ENCODE measurements at regions not wholly inside any gene's neighbourhood (a gene's known extent, or its start where the extent isn't known, plus 50 kb on each side); places are given as distances from the start of the nearest gene placed in this dataset.

- H3K4me3 ChIP-seq (ENCODE audit: low read depth, low read length) = no peak overlapping the region
- TF ChIP-seq CTCF (IDR thresholded peaks at IDR 0.05; ENCODE audit: borderline replicate concordance, insufficient read depth, low read depth, low read length) = no peak
These were observed 125.5 kb upstream of the RAI14 start for GRCh38 chr5:34530637-34531036.

DNA sequence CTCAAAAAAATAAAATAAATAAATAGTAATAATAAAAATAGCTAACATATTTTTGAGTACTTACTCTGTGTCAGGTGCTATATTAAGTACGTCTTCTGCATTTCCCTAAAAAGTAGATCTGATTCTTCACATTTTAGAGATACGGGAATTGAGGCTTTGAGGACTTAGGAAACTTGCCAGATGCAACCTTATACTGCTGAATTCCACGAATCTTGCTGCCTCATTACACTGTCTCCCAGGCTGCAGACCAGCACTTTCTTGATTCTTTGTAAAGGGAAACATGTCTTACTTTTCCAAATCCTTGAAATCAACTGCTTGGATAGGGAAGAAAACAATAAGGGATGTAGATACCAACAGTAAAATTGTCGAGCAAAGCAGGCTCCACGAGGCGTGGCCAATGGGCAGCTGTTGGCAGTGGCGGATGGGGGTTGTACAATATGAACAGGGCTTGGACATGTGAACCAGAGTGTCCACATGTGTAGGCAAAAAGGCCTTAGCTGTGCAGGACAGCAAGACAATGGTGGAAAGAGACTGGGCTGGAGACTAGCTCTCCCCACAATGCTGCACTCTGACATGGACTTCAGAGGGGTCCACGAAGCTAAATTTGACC, 124.3 kb upstream of the RAI14 start:
- no peak overlapping the region for H3K4me3 ChIP-seq (ENCODE audit: low read depth, low read length)
- no peak for TF ChIP-seq CTCF (IDR thresholded peaks at IDR 0.05; ENCODE audit: borderline replicate concordance, insufficient read depth, low read depth, low read length)

GRCh38 chr5:34533582-34534522, 122.3 kb upstream of the RAI14 start:
- H3K4me3 ChIP-seq (ENCODE audit: low read depth, low read length) = no peak overlapping the region
- TF ChIP-seq CTCF (IDR thresholded peaks at IDR 0.05; ENCODE audit: borderline replicate concordance, insufficient read depth, low read depth, low read length) = no peak

- no peak for TF ChIP-seq CTCF (IDR thresholded peaks at IDR 0.05; ENCODE audit: borderline replicate concordance, insufficient read depth, low read depth, low read length)
- no peak overlapping the region for H3K4me3 ChIP-seq (ENCODE audit: low read depth, low read length)
These were observed 121.5 kb upstream of the RAI14 start for GRCh38 chr5:34534523-34535103.

- no peak overlapping the region for H3K4me3 ChIP-seq (ENCODE audit: low read depth, low read length)
- no peak for TF ChIP-seq CTCF (IDR thresholded peaks at IDR 0.05; ENCODE audit: borderline replicate concordance, insufficient read depth, low read depth, low read length)
These were observed 120.7 kb upstream of the RAI14 start for GRCh38 chr5:34535433-34535832.

DNA sequence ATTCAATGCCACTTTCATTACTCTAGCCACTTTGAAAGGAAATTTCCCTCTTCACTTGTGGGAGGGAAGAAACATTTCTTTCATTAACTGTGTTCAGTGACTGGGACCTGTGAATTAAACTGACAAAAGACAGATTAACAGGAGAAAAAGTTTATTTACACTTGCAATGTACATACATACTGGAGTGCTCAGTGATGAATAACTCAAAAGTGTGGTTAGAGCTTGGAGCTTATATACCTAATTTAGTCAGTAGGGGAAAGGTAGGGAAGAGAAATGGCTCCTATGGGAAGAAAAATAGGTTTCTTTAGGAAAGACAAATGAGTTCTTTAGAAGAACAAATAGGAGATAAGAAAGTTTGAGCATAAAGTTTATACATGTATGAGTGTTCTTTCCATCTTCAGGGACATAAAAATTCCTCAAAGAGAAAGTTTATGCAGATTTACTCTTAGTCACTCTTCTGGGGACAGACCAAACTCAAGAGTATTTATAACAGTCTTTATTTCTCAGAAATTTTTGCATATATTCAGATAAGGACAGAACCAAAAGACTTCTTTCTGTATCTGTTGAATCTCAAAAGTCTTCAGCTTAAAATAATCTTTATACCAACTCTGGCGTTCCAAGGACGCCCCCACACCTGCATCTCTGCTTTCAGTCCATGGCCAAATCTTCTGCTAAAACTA, 120.0 kb upstream of the RAI14 start:
- no peak for TF ChIP-seq CTCF (IDR thresholded peaks at IDR 0.05; ENCODE audit: borderline replicate concordance, insufficient read depth, low read depth, low read length)
- H3K4me3 ChIP-seq (ENCODE audit: low read depth, low read length) = no peak overlapping the region

All from GM12875 (cell line).